ENCODE measurements at regions not wholly inside any gene's neighbourhood (a gene's known extent, or its start where the extent isn't known, plus 50 kb on each side); places are given as distances from the start of the nearest gene placed in this dataset.

DNA sequence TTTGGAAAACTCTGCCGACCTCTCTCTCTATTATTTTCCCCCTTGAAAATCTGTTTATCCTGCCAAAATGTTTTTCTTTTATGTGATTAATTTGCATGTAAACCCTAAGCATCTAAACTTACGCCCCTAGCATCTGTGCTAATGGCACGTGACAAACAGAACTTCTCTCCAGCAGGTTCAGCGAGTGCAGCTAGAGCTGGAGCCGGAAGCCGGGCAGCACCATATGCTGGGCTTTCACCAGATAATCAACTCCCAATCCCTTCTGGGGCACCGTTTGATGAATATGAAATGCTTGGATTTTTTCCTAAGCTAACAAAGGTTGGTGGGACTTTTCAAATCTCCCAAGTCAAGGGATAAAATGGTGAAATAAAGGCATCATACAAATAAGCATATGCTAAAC lies 667.5 kb upstream of the TMEM132C start:
- TF ChIP-seq EZH2phosphoT487 (IDR thresholded peaks at IDR 0.05; ENCODE audit: insufficient read depth, low read depth) = no peak
- TF ChIP-seq EZH2 (IDR thresholded peaks at IDR 0.05; ENCODE audit: insufficient read depth, poor library complexity, severe bottlenecking) = no peak

All from GM23248 (cell line).